Heart left ventricle (tissue), 13 donors: ENCODE measurements at regions not wholly inside any gene's neighbourhood (a gene's known extent, or its start where the extent isn't known, plus 50 kb on each side); places are given as distances from the start of the nearest gene placed in this dataset.

ENCODE experiments used
- CTCF ChIP-seq, 12 donors: fragments of 200-600 bp; sonication (generic) in 4 of 12; IDR thresholded peaks; one replicate each; pipeline versions ENCODE4 v1.5.0 to v1.8.0; 2018 to 2022; ENCODE audit warnings: antibody characterized with exemption in 12 of 12, mild to moderate bottlenecking in 5 of 12
- POLR2A ChIP-seq, 2 donors: fragments of 450-650 bp; IDR thresholded peaks; one replicate each; pipeline ENCODE4 v1.6.1; 2017; ENCODE audit warnings: antibody characterized with exemption in 2 of 2, mild to moderate bottlenecking in 2 of 2, moderate library complexity in 2 of 2
- donor health status: ischemic (EF 13 %, LVEDD 7.1; RV severe dilation, severe dysfunction).
- donor health status: DM: no; HTN: yes; CAD: no.
- donor health status: DM: no; HTN: no; CAD: no.
- donor health status: ischemic (EF 25% LVEDD 6.9; RV normal size, moderate dysfunction).
- donor health status: ischemic (EF 25% LVEDD 5.7; RV mildly dilated, moderate dysfunction).
- donor health status: ischemic (EF 35%, LVEDD 5.7; RV mildly dilated, moderate dysfunction).
- donor health status: nonischemic (EF 11% LVEDD 7.7; RV severe dilation, severe dysfunction).
- donor health status: DM: yes; HTN: yes; CAD: no.
- donor health status: PGD.
- donor health status: ischemic (EF 29% LVEDD 5.4; RV normal size, mild dysfunction).
- donor health status: nonischemic (EF 23%, LVEDD 6.1; RV moderate dilation, normal function).

GRCh38 chr13:66036024-66036614, 1194.0 kb downstream of the PCDH9 start:
- TF ChIP-seq CTCF (IDR thresholded peaks at IDR 0.05) (no peak), POLR2A (IDR thresholded peaks at IDR 0.05) (no peak)
